ENCODE measurements at regions not wholly inside any gene's neighbourhood (a gene's known extent, or its start where the extent isn't known, plus 50 kb on each side); places are given as distances from the start of the nearest gene placed in this dataset.

GRCh38 chr17:68785565-68786486 lies 169.4 kb downstream of the ABCA8 start:
- H3K27me3 ChIP-seq (replicated peaks; ENCODE audit: insufficient read depth), result no peaks in the 10 kb centered on the region
- no peaks in the 10 kb centered on the region for H3K9me3 ChIP-seq
- no peaks in the 10 kb centered on the region for H3K36me3 ChIP-seq
- TF ChIP-seq CTCF (IDR thresholded peaks at IDR 0.05), result no peak
- no peaks in the 10 kb centered on the region for H3K4me1 ChIP-seq (ENCODE audit: control insufficient read depth in 1 of 2, low read depth in 2 of 2)
- no peak for ATAC-seq (ENCODE audit: insufficient number of reproducible peaks, low FRiP score, low read depth)
- no peak for DNase-seq (ENCODE audit: low spot score)
- no peak overlapping the region for H3K4me3 ChIP-seq
- H3K27ac ChIP-seq, result no peak overlapping the region

- no peaks in the 10 kb centered on the region for H3K4me1 ChIP-seq (ENCODE audit: control insufficient read depth in 1 of 2, low read depth in 2 of 2)
- DNase-seq (ENCODE audit: low spot score), result no peak
- no peaks in the 10 kb centered on the region for H3K36me3 ChIP-seq
- H3K27me3 ChIP-seq (replicated peaks; ENCODE audit: insufficient read depth), result no peaks in the 10 kb centered on the region
- TF ChIP-seq CTCF (IDR thresholded peaks at IDR 0.05), result no peak
- ATAC-seq (ENCODE audit: insufficient number of reproducible peaks, low FRiP score, low read depth), result no peak
- H3K27ac ChIP-seq, result no peak overlapping the region
- no peak overlapping the region for H3K4me3 ChIP-seq
- H3K9me3 ChIP-seq, result no peaks in the 10 kb centered on the region
Observed at GRCh38 chr17:68784431-68784830, 170.8 kb downstream of the ABCA8 start.

- no peaks in the 10 kb centered on the region for H3K27me3 ChIP-seq (replicated peaks; ENCODE audit: insufficient read depth)
- no peaks in the 10 kb centered on the region for H3K9me3 ChIP-seq
- no peak overlapping the region for H3K27ac ChIP-seq
- no peak overlapping the region for H3K4me3 ChIP-seq
- ATAC-seq (ENCODE audit: insufficient number of reproducible peaks, low FRiP score, low read depth) (no peak), DNase-seq (ENCODE audit: low spot score) (no peak)
- TF ChIP-seq CTCF (IDR thresholded peaks at IDR 0.05), result no peak
- H3K36me3 ChIP-seq, result no peaks in the 10 kb centered on the region
- no peaks in the 10 kb centered on the region for H3K4me1 ChIP-seq (ENCODE audit: control insufficient read depth in 1 of 2, low read depth in 2 of 2)
Observed at GRCh38 chr17:68783861-68784260, 171.3 kb downstream of the ABCA8 start.

GRCh38 chr17:68782789-68783188 lies 172.4 kb downstream of the ABCA8 start:
- H3K9me3 ChIP-seq, result no peaks in the 10 kb centered on the region
- no peaks in the 10 kb centered on the region for H3K36me3 ChIP-seq
- TF ChIP-seq CTCF (IDR thresholded peaks at IDR 0.05), result no peak
- DNase-seq (ENCODE audit: low spot score) (no peak), ATAC-seq (ENCODE audit: insufficient number of reproducible peaks, low FRiP score, low read depth) (no peak)
- no peaks in the 10 kb centered on the region for H3K27me3 ChIP-seq (replicated peaks; ENCODE audit: insufficient read depth)
- peaks cover 0 to under 1% of the 10 kb centered on the region in 2 donors for H3K4me1 ChIP-seq (ENCODE audit: control insufficient read depth in 1 of 2, low read depth in 2 of 2)
- no peak overlapping the region for H3K4me3 ChIP-seq
- H3K27ac ChIP-seq, result no peak overlapping the region

- H3K36me3 ChIP-seq, result no peaks in the 10 kb centered on the region
- ATAC-seq (ENCODE audit: insufficient number of reproducible peaks, low FRiP score, low read depth) (no peak), DNase-seq (ENCODE audit: low spot score) (no peak)
- H3K27me3 ChIP-seq (replicated peaks; ENCODE audit: insufficient read depth), result no peaks in the 10 kb centered on the region
- no peaks in the 10 kb centered on the region for H3K9me3 ChIP-seq
- peaks cover 2 to 3% of the 10 kb centered on the region in 2 donors for H3K4me1 ChIP-seq (ENCODE audit: control insufficient read depth in 1 of 2, low read depth in 2 of 2)
- H3K27ac ChIP-seq, result no peak overlapping the region
- TF ChIP-seq CTCF (IDR thresholded peaks at IDR 0.05), result no peak
- no peak overlapping the region for H3K4me3 ChIP-seq
Observed at GRCh38 chr17:68780596-68780995, 174.6 kb downstream of the ABCA8 start.

Data from thoracic aorta (tissue), 2 donors.